NCI-H69 (cell line): ENCODE measurements at regions not wholly inside any gene's neighbourhood (a gene's known extent, or its start where the extent isn't known, plus 50 kb on each side); places are given as distances from the start of the nearest gene placed in this dataset.

Source experiments
- DNase-seq: peaks from one replicate; lab custom pipeline; 2025; lab: John Stamatoyannopoulos, UW

DNA sequence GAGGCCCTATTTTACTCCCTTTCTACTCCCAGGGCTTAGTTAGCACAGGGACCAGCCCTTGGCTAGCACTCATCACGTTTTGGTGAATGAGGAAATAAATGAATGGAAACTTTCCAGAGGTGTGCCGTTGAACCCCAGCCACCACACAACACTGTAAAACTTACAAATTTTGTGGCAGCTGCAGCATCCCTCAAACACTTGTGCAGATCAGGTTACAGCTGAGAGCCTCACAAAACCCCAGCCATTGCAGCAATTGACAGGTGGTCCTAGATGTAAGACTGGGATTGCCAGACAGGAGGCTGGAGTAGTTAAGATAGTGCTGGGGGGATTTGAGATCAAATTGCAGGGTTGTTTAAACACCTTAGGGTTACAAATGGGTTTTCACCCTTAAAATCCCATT, 482.2 kb upstream of the KIF2A start:
- DNase-seq: peak; percentile 68

DNA sequence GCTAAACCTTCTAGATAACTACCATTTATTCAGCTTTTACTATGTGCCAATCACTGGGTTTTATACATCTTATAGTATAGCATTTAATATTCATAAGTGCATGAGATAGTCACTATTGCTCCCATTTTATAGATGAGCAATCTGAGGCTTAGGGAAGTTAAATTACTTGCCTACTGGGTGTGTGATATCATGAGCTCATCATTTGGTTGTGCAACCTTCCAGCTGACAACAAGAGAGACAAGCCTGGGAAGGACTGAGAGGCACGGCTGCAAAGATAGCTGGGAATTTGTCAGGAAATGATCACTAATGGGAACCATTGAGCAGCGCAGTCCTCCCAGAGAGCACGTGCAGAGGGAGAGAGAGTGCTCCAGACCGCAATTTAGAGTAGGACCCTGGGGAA, 481.6 kb upstream of the KIF2A start:
- no peak for DNase-seq

DNA sequence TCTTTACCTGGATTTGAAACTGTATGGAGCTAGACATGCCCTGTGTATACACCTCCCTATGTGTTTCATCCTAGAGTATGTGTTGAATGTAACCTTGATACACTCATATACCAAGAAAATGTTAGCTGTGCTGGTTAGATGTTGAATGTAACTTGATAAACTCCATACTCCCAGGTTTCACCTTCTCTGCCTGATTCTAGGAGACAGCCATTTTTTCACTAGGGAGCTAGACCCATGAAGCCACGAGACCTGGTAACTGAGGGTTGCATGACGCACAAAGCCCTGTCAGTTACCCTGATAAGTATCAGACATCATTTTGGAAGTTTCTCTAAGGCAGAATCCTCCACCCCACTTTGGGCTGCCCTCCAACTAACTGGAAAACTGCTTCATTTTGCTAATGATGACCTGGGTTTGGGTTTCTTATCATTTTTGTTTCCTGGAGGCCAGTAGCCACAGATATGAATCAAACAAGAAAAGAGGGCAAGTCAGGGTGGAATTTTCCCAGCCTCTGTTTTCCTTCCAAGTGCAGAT, 478.5 kb upstream of the KIF2A start:
- no peak for DNase-seq

DNA sequence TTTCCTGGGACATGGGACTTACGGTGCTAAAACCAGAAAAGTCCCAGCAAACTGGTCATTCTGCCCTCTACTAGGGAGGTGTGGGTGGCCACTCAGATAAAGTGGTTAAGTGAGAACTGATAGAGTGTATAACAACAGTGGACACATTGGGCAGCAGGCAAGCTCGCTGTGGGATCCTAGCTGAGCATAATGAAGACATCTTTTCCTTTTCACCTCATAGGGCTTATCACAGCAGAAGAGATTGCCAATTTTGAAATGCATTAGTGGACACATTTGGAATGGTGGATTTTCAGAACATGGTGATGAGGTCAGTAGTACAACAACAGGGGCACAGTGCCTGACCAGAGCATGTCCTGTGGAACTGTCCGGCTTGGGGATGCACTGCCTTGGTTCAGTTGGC, 477.1 kb upstream of the KIF2A start:
- DNase-seq: no peak

DNA sequence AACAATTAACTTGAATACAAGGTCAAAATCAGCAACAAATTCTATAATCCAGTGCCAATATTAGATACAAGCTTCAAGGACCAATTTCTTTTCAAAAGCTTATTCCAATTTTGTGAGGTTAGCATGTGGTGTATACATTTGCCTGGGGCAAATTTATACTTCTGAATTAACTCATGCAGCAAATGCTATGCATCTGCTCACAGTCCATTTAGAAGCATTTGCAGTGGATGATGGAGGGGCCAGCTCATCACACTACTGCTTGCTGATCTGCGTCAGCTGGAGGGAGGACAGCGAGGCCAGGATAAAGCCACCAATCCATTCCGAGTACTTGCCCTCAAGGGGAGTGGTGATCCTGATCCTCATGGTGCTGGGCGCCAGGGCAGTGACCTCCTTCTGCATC, 474.3 kb upstream of the KIF2A start:
- no peak for DNase-seq

DNA sequence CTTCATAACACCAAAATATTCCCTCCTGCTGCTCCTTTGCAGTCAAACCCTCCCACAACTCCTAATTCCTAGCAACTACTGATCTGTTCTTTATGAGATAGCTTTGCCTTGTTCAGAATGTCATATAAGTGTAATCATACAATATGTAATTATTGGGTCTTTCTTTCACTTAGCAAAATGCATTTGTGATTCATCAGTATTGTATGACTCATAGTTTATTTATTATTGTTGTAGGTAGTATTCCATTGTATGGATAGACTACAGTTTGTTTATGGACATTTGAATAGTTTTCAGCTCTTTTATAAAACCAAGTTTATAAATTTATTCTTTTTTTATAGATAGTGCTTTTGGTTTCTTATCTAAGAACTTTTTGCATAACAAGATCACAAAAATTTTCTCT, 468.2 kb upstream of the KIF2A start:
- DNase-seq: peak; percentile 29

DNA sequence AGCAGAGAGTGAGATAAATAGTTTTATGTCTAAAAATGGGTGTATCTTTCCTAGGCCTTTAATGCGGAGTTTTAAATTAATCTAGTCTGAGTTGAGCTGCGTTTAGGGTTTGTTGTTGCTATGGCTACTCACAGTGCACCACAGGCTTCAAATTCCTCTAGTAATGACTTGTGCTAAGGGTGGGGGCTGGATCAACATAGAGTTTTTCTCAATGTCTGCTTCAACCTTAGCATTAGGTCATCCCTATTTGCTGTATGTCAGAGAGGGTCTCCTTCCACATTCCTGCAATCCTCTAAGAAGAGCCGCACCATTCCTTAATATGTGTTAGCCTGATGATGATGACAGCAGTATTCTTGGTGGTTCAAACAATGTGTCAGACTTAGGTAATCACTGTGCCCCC, 465.6 kb upstream of the KIF2A start:
- no peak for DNase-seq

DNA sequence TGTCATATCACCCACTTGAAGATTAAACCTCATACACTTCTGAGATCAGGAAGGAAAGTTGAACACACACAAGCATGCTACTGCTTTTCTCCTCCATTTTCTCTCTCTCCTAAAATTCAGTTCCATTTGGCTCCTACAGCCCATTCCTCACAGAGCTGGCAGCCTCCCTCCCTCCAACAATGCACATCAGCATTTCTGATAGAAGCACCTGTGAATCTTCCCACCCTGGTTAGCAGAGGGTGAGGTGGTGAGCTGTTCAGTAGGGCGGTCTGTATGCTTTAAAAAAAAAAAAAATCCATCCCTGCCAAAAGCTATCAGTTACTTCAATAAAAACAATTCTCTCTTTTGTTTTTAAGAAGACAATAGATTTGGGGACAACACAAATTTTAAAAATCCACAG, 463.2 kb upstream of the KIF2A start:
- no peak for DNase-seq

DNA sequence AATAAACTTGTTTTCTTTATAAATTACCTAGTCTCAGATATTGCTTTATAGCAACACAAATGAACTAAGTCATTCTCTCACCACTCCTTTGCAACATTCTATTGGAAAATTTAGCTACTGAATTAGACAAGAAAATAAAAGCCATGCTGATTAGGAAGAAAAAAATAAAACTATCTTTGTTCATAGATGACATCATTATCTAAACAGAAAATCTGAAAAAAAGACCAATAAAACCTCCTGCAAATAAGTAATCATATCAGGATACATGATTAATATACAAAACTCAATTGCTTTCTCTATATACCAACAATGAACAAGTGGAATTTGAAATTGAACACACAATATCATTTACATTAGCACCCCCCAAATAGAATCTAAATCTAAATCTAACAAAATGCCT, 455.3 kb upstream of the KIF2A start:
- no peak for DNase-seq

DNA sequence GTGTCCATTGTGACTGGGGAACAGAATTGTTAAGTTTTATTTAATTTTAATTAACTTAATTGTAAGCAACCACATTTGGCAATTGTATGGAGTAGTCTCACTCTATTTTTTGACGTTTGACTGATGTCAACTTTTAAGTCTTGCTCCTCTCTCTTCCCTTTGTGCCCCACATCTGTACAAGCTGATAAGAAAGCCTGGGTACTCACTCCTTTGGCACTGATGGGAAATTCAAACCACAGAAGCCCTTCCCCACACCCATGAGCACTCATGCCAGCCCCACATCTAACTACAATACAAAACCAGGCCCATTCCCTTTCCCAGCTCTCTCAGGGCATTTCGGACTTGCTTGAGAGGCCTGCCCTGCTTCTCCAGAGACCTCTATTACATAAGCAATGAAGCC, 451.5 kb upstream of the KIF2A start:
- DNase-seq: no peak

DNA sequence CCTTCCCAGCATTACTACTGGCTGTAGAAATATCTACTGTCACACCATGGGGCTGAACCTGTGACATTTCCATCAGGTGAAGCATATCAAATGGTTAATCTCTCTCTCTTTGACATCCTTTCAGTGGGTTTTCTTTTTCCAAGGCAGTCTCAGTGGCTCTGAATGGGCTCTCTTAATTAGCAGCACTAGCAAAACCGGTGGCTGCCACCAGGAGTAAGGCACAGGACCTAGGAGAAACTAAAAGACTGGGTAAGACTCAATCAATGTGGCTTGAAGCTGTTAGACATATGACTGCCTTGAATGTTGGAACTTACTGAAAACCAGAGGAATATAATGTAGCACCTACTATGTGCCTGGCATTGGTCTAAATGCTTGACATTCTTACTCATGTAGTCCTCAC, 445.0 kb upstream of the KIF2A start:
- DNase-seq: peak; percentile 10

DNA sequence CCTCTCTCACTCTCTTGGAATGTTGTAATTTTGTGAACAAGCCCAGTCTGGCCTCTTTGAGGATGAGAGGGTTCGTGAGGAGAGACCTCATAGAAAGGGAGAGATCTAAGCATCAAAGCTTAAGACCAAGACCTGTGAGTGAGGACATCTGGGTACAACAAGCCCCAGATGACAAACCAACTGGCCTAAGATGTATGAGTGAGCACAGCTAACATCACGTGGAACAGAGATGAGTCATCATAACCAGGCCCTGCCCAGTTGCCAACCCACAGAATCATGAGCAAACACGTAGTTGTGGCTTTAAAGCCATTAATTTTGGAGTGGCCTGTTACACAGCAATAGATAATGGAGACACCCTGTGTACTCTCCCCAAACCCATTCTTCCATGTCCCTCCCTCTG, 439.1 kb upstream of the KIF2A start:
- DNase-seq: peak; percentile 22

DNA sequence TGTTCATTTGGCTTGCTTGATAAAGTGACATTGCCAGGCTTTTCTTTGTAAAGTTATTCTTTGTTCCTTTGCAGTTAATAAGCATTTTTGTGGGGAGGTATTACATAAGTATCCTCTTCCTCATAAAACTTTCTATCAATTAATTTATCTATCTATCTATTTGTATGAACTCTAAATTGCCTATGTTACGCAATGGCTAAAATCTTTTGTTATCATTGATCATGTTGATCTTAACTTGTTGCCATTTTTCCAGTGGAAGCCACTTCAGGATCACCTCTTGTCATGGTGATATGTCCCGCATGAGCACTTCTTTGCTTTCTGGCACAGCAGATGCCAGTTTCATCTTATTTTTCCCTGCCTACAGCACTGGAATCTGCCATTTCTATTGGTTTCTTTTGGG, 436.7 kb upstream of the KIF2A start:
- DNase-seq: no peak

DNA sequence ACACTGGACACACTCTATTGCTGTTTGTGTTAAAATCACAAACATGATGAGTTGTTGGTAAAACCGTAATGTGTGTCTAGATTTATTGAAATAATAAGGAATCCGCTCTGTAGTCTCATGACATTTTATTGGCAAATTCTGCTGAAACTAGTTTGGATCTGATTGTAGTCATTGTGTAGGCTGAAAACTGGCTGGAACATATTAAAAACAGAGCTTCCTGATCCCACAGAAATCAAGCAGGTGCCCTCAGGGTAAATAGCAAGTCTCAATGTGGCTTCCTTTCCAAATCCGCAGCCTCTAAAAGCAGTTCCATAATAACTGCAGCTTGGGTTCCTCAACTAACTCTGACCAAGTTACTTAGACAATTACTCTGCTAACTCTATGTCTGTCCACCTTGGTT, 427.5 kb upstream of the KIF2A start:
- peak; percentile 13 for DNase-seq

DNA sequence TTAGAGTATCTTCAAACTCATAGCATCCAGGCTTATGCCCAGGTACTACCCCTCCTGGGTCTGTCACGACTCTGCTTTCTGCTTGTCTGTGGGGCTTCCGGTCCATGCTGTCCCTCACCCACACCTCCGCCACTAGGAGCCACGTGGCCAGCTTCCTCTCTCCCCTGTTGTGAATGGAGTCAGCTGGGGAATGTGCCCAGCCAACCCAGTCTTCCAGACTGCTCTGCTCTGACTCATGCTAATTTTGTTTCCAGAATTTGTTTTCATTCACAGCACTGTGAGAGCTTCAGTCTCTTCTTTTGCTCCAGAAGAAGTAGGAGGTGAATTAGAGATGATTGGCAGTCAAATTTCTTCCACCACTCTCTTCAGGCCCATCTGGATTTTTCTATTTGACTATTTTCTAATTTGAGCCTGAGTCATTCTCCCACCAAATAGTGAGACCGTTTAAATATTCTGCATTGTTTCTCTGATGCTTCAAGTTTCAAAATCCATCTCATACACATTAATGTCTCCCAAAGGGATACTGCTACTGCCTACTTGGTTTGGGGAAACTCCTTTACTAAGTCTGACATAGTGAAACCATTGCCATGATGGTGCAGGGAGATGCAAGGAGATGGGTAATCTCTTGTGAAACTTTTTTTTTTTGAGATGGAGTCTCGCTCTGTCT, 424.1 kb upstream of the KIF2A start:
- DNase-seq: peak; percentile 50

DNA sequence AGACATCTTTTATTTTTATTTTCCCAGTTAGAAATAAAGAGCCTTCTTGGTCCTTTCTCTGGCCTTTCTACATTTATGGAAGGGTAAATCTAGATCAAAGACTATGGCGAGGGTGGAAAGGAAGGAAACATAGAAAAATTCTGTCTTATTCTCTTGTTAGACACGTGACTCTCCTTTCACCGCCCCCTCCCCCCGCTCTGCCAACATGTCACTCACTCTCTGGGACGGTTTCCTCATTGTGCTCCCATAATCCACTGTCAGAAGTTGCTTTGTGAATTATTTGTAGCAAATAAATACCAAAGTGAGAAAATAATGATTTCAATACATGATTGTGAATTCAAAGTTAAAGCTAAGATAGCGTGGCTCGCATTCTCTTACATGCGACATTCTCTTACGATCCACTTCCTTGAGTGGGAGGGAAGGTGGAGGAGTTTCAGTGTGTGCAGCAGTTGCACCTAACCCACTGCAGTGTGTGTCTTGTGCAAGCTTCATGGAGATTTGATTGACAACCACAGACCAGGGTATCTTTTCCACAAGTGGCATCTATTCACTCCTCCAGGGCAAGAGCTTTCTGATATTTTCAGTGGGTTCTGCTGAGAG, 423.0 kb upstream of the KIF2A start:
- DNase-seq: no peak

DNA sequence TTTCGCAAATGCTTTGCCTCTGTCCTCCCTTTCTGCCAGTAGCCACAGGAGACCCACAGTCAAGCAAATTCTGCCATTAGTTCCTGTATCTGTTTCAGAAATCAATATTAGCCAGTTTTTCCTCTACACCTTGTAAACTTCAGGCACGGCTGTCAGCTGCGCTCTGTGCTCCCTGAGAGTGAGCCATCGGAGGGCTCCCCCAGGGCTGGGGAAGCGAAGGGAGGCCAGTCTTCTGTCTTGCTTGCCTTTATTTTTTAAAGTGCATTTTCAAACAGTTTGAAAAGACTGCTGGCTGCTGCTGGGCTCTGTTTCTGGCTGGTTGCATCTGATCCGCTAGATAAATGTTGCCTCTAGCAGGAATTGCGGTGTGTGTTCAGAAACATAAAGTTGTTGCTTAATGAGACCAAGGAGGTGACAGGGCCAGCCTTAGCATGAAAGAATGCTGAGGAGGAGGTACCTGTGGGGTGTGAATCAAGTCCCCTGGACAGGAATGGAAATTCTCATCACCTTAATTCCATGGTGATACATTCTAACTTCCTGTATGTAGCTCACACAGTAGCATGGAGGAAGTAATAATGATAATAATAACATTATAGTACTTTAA, 421.7 kb upstream of the KIF2A start:
- no peak for DNase-seq

DNA sequence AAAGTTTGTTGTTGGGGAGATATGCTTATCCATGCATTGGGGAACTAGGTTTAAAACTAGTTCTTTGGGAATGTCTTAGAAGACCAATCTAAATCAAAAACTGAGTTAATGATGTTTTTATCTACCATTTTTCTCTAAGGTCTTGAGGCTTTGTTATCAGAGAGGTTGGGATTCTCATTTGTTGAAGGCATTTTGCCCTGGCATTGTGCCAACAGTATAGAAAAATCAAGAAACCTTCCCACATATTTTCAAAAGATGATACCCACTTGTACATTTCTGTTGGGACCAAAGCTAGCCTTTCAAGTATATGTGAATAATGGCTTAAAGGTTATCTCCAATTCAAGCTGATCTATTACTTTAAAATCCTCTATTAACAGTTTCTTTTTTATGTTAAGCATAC, 419.8 kb upstream of the KIF2A start:
- DNase-seq: no peak

DNA sequence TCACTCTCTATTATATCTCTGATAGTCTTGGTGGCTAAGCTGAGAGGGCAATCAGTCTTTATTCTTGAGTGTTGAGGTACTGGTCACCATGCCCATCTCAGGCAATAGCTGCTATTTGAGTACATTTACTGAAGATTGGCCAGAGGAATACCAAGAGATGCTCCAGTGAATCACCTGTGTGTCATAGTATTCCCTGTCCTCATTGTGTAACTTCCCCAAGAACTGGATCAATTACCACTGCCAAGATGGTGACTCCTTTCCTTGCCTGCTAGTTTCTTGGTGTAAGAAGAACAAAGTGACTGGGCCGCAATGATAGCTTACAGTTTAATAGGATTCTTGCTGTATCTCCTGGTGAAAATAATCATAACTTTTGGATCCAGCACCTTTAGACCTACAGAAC, 418.7 kb upstream of the KIF2A start:
- no peak for DNase-seq

DNA sequence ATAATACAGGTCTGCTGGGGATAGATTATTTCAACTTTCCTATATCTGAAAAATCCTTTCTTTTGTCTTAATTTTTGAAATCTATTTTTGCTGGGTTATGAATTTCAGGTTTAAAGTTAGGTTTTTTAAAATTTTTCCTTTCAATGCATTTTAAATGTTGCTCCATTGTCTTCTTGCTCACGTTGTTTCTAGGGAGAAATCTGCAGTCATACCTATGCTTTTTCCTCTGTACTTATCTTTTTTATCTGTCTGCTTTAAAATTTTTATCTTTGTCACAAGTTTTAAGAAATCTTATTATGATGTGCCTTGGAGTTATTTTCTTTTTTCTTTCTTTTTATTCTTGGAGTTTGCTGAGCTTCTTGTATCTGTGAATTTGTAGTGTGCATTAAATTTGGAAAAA, 412.0 kb upstream of the KIF2A start:
- DNase-seq: no peak

DNA sequence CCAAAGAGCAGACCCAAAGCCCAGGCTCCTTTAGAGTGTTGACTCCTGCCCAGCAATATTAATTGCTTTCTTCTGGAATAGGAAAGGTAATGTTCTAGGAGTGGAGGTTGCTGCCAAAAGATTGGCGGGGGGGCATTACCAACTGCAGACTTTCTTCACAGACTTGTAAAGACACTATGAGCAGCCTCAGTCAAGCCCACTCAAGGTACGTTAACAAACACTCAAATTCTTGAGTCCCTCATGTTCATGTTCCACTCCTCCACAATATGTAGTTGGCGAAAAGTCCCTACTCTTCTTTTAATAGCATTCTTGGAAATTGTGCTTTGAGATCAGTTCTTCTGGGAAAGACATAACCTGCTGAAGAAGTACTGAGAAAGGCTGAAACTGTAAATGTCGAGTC, 409.2 kb upstream of the KIF2A start:
- DNase-seq: no peak

DNA sequence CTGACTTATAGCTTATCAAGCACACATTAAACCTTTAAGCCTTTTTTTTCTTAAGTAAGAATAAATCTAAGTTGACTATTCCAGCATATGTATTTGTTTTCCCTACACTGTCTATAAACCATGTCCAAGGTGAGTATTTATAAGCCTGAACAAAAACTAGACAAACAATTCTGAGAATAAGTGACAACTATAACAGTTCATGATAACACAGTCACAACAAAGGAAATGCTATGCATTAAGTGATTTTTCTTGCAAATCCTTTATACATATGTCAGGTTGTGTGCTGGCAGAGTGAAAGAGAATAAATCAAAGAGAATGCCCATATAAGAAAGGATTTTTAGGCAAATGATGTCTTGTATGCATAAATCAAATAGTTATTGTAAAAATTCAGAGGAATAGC, 408.8 kb upstream of the KIF2A start:
- DNase-seq: no peak

DNA sequence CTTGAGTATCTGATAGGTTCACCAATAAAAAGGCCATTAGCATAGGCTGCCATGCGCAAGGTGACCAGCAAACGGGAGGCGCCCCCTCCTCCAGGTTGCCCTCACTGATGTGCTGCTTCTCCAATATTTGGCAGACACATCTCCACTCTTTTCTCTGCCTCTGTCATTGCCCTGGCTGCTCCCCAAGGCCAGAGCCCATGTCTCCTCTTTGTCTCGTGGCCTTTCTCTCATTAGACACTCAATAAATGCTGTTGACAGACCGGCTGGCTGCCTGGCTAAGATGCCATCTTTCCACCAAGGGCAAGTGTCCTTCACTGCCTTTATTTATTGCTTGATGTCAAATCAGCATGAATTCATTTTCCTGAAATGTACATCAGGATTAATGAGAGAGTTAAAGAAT, 404.0 kb upstream of the KIF2A start:
- DNase-seq: no peak

DNA sequence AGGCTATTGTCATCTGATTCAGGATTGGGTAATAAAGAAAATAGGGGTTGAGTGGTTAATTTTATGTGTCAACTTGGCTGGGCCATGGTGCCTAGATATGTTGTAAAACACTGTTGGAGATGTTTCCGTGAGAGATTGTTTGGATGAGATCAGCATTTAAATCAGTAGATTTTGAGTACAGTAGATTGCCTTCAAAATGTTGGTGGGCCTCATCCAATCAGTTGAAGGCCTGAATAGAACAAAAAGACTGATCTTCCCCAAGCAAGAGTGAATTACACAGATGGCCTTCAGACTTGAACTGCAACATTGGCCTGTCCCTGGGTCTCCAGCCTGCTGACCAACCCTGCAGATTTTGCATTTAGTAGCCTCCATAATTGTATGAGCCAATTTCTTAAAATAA, 401.3 kb upstream of the KIF2A start:
- DNase-seq: no peak
